Heart right ventricle (tissue), 16 donors: ENCODE measurements at regions not wholly inside any gene's neighbourhood (a gene's known extent, or its start where the extent isn't known, plus 50 kb on each side); places are given as distances from the start of the nearest gene placed in this dataset.

Experiments used
- ATAC-seq, 8 donors: fragments of 200-7000 bp; cut with Tn5 transposase; one replicate each; pipeline ENCODE4 v1.9.1; 2020; ENCODE audit warnings: mild to moderate bottlenecking in 8 of 8, moderate library complexity in 8 of 8, moderate number of reproducible peaks in 1 of 8
- DNase-seq, 2 donors: peaks; one replicate each; pipeline ENCODE4 v3.0.0-alpha.2; 2020
- H3K27ac ChIP-seq, 10 donors: fragments of 200-600 bp; sonication (generic) in 2 of 10; one replicate each; pipeline versions ENCODE4 v1.5.0 to v1.8.0; 2020 to 2022; ENCODE audit warnings: mild to moderate bottlenecking in 3 of 10
- H3K27me3 ChIP-seq, 7 donors: fragments of 200-600 bp; one replicate each; pipeline ENCODE4 v1.8.0; 2021 to 2022; ENCODE audit warnings: mild to moderate bottlenecking in 2 of 7
- H3K36me3 ChIP-seq, 9 donors: fragments of 200-600 bp; sonication (generic) in 1 of 9; one replicate each; pipeline versions ENCODE4 v1.5.0 to v1.8.0; 2020 to 2022; ENCODE audit warnings: mild to moderate bottlenecking in 2 of 9
- H3K4me1 ChIP-seq, 9 donors: fragments of 200-600 bp; sonication (generic) in 1 of 9; one replicate each; pipeline versions ENCODE4 v1.5.0 to v1.8.0; 2020 to 2022; ENCODE audit warnings: mild to moderate bottlenecking in 4 of 9
- H3K4me3 ChIP-seq, 10 donors: fragments of 200-600 bp; sonication (generic) in 2 of 10; one replicate each; pipeline versions ENCODE4 v1.5.0 to v1.8.0; 2020 to 2022; ENCODE audit warnings: mild to moderate bottlenecking in 7 of 10, moderate library complexity in 2 of 10
- H3K9me3 ChIP-seq, 11 donors: fragments of 200-600 bp in 10 of 11; sonication (generic) in 2 of 11; one replicate each; pipeline versions ENCODE4 v1.5.0 to v1.8.0; 2013 to 2022; ENCODE audit warnings: mild to moderate bottlenecking in 2 of 11, control low read depth in 1 of 11, moderate library complexity in 1 of 11
- WGBS, 2 donors: extraction: QIAGEN DNeasy Blood & Tissue Kit; methylation state at CpG; one replicate each; pipeline ENCODE4 v1.1.7; 2013; ENCODE audit warnings: inconsistent platforms in 1 of 2; 5-methylcytosine and 5-hydroxymethylcytosine counted together
- intact Hi-C, 10 donors: fragments of 100-400 bp; cut with DNase I; formaldehyde crosslinking; loops; one replicate each; pipeline versions ENCODE4 v1.11.1 to v1.14.2; 2022
- TF ChIP-seq, protein P1 (sequence below), 9 donors: fragments of 200-600 bp; sonication (generic) in 2 of 9; IDR thresholded peaks; one replicate each; pipeline versions ENCODE4 v1.5.0 to v1.8.0; 2021 to 2022; ENCODE audit warnings: antibody characterized with exemption in 9 of 9, mild to moderate bottlenecking in 5 of 9, moderate library complexity in 1 of 9
- donor health status: Arrhythmogenic right ventricular cardiomyopathy.
- donor health status: ischemic (EF 13 %, LVEDD 7.1; RV severe dilation, severe dysfunction).
- donor health status: healthy with polysubstance abuse.
- donor health status: DM: no; HTN: yes; CAD: no.
- donor health status: DM: no; HTN: no; CAD: no.
- donor health status: ischemic (EF 25% LVEDD 6.9; RV normal size, moderate dysfunction).
- donor health status: ischemic (EF 25% LVEDD 5.7; RV mildly dilated, moderate dysfunction).
- donor health status: healthy.
- donor health status: DM: yes; HTN: yes; CAD: no.
- donor health status: Ischemic cardiomyopathy.
- donor health status: ischemic (EF 35%, LVEDD 5.7; RV mildly dilated, moderate dysfunction).
- donor health status: nonischemic (EF 11% LVEDD 7.7; RV severe dilation, severe dysfunction).
- donor health status: DM: yes; HTN: yes; CAD: no.
- donor health status: PGD.
- donor health status: ischemic (EF 29% LVEDD 5.4; RV normal size, mild dysfunction).
- donor health status: nonischemic (EF 23%, LVEDD 6.1; RV moderate dilation, normal function).

DNA sequence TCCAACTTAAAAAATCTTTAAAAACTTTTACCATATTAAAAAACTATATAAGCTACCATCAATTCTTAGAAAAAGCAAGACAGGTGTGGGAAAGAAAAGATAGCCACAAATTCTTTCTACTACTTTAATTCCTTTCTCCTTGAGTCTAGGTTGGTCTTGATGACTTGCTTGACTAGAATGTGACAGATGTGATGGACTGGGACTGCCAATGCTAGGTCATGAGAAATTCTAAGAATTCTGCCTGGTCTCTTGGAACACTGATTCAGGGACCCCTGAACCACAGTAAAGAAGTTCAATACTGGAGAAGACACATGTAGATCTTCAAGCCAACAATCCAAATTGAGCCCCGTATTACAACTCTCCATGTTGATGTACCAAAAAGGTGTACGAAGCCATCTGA is 326.6 kb upstream of the B3GALT2 start:
- intact Hi-C loops = no loop called here
- H3K27ac ChIP-seq = no peak overlapping the region
- H3K9me3 ChIP-seq = peaks cover 0 to 9% (median 0%) of the 10 kb centered on the region in 11 donors
- DNase-seq (no peak), ATAC-seq (no peak)
- TF ChIP-seq, protein P1, sequence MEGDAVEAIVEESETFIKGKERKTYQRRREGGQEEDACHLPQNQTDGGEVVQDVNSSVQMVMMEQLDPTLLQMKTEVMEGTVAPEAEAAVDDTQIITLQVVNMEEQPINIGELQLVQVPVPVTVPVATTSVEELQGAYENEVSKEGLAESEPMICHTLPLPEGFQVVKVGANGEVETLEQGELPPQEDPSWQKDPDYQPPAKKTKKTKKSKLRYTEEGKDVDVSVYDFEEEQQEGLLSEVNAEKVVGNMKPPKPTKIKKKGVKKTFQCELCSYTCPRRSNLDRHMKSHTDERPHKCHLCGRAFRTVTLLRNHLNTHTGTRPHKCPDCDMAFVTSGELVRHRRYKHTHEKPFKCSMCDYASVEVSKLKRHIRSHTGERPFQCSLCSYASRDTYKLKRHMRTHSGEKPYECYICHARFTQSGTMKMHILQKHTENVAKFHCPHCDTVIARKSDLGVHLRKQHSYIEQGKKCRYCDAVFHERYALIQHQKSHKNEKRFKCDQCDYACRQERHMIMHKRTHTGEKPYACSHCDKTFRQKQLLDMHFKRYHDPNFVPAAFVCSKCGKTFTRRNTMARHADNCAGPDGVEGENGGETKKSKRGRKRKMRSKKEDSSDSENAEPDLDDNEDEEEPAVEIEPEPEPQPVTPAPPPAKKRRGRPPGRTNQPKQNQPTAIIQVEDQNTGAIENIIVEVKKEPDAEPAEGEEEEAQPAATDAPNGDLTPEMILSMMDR (IDR thresholded peaks at IDR 0.05) = no peak
- no peaks in the 10 kb centered on the region for H3K36me3 ChIP-seq
- no peaks in the 10 kb centered on the region for H3K4me1 ChIP-seq
- WGBS, 2 donors = 92 to 93% methylated on average over 2 of the region's 2 CpGs
- no peaks in the 10 kb centered on the region for H3K27me3 ChIP-seq
- no peak overlapping the region for H3K4me3 ChIP-seq

DNA sequence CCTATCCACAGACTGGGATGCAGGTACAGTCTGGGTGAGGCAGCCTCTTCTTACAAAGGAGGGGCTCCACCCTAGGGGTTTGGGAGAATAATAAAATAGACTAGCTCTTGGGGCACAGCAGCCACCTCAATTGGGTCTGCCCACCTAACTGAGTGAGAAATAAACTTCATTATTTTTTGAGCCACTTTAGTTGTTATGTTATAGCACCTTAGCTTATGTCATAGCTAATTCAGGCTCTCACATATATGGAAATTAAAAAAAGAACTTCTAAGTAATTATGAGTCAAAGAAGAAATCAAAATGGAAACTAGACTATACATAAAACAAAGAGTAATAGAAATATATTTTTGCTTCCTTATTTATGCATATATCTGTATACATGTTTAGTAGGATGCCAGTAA is 318.5 kb upstream of the B3GALT2 start:
- DNase-seq = no peak
- H3K4me1 ChIP-seq = no peaks in the 10 kb centered on the region
- ATAC-seq = no peak
- intact Hi-C loops = no loop called here
- TF ChIP-seq, protein P1 (IDR thresholded peaks at IDR 0.05) = no peak
- H3K27me3 ChIP-seq = peaks cover 0 to 7% (median 0%) of the 10 kb centered on the region in 7 donors
- H3K36me3 ChIP-seq = no peaks in the 10 kb centered on the region
- no peak overlapping the region for H3K27ac ChIP-seq
- H3K4me3 ChIP-seq = no peak overlapping the region
- H3K9me3 ChIP-seq = no peaks in the 10 kb centered on the region

DNA sequence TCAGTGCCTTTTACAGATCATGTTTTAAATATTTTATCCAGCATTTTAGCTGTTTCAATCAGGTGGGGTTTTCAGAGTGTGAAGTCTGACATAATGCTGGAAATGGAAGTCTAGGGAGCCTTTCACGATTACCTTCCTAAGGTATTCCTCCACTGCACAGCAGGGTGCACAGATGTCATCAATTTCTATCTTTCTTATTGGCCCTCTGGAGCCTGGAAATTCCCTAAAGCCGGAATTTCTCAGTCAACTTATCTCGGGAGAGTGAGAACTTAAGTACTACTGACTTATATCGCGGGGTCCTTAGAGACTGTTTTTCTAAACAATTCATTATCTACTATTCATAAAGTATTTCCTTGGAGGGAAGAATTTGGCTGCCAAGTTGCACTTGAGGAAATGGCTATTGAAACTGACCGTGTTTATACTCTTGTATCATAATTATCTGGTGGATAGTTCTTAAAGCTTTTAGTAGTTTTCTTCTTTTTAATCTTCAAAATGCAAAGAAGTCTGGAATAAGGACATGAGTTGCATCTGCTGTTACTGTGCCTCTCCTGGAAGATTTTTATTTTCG is 311.8 kb upstream of the B3GALT2 start:
- no peaks in the 10 kb centered on the region for H3K9me3 ChIP-seq
- TF ChIP-seq, protein P1 (IDR thresholded peaks at IDR 0.05) = no peak
- H3K36me3 ChIP-seq = no peaks in the 10 kb centered on the region
- DNase-seq (no peak), ATAC-seq (no peak)
- H3K27ac ChIP-seq = no peak overlapping the region
- intact Hi-C loops = no loop called here
- H3K27me3 ChIP-seq = peaks cover 0 to 7% (median 0%) of the 10 kb centered on the region in 7 donors
- H3K4me1 ChIP-seq = peaks cover 0 to 12% (median 0%) of the 10 kb centered on the region in 9 donors
- WGBS, 2 donors = 34 to 42% methylated on average over 7 of the region's 7 CpGs
- H3K4me3 ChIP-seq = no peak overlapping the region

DNA sequence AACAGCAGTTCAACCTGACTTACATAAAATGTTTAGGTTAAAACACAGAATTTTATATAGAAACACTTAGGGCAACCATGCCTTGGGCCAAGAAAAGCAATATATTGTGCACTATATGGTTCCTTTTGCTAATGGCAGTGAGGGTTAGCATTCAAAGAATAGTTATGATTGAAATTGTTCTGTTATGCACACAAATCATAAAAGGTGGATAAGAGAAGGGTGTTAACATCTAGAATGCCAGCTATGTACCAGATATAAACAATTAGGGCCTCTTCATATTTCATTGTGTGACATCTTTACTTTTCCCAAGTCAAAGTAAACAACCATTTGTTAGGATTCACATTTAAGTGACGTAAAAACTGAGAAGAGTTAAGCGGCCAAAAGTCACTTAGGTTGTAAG is 308.0 kb upstream of the B3GALT2 start:
- H3K9me3 ChIP-seq = peaks cover 0 to 17% (median 0%) of the 10 kb centered on the region in 11 donors
- H3K36me3 ChIP-seq = no peaks in the 10 kb centered on the region
- no peaks in the 10 kb centered on the region for H3K27me3 ChIP-seq
- intact Hi-C loops = no loop called here
- WGBS, 2 donors = 46 to 48% methylated on average over 2 of the region's 2 CpGs
- no peak overlapping the region for H3K4me3 ChIP-seq
- no peak for ATAC-seq
- peaks cover 0 to 12% (median 0%) of the 10 kb centered on the region in 9 donors for H3K4me1 ChIP-seq
- no peak overlapping the region for H3K27ac ChIP-seq
- DNase-seq = no peak
- TF ChIP-seq, protein P1 (IDR thresholded peaks at IDR 0.05) = no peak
